ENCODE measurements at regions not wholly inside any gene's neighbourhood (a gene's known extent, or its start where the extent isn't known, plus 50 kb on each side); places are given as distances from the start of the nearest gene placed in this dataset.

DNA sequence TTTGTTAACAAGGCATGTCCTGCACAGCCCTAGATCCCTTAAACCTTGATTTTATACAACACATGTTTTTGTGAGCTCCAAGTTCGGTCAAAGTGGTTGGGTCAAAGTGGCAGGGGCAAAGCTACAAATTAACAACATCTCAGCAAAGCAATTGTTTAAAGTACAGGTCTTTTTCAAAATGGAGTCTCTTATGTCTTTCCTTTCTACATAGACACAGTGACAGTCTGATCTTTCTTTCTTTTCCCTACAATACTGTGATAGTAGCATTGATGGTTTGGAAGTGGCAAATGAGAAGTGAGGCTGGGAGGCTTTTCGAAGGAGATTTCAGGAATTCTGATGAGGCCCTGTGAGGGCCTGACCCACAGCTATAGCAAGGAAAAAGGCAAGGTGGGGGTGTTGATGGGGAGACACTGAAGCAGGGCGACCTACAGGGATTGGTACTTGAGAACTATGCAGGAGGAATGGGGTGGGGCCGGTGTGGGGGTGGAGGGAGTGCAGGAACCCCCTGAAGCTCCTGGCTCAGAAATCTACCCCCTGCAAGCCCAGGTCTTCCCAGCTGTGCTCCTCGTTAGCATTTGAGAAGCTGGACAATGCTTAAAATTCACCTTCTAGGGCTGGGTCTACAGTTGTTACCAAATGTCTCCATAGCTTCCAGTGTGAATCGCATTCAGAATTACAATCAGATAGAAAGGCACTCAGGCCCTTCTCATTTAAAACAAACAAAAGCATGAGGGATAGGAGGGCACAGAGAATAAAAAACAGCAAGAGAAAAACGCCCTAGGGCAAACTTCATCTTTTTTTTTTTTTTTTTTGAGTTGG lies 102.6 kb upstream of the PPM1J start:
- TF ChIP-seq, protein P1, sequence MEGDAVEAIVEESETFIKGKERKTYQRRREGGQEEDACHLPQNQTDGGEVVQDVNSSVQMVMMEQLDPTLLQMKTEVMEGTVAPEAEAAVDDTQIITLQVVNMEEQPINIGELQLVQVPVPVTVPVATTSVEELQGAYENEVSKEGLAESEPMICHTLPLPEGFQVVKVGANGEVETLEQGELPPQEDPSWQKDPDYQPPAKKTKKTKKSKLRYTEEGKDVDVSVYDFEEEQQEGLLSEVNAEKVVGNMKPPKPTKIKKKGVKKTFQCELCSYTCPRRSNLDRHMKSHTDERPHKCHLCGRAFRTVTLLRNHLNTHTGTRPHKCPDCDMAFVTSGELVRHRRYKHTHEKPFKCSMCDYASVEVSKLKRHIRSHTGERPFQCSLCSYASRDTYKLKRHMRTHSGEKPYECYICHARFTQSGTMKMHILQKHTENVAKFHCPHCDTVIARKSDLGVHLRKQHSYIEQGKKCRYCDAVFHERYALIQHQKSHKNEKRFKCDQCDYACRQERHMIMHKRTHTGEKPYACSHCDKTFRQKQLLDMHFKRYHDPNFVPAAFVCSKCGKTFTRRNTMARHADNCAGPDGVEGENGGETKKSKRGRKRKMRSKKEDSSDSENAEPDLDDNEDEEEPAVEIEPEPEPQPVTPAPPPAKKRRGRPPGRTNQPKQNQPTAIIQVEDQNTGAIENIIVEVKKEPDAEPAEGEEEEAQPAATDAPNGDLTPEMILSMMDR (conservative IDR thresholded peaks at IDR 0.05; ENCODE audit: low read length) = no peak
- TF ChIP-seq EZH2phosphoT487 (IDR thresholded peaks at IDR 0.05; ENCODE audit: borderline replicate concordance, low read depth, low read length) = no peak
